Posterior cingulate gyrus (tissue), 11 donors: ENCODE measurements at regions not wholly inside any gene's neighbourhood (a gene's known extent, or its start where the extent isn't known, plus 50 kb on each side); places are given as distances from the start of the nearest gene placed in this dataset.

Source experiments
- DNase-seq, 10 donors: peaks; one replicate each; pipeline versions ENCODE4 v3.0.0 to v3.0.0-alpha.2; 2020 to 2021; ENCODE audit warnings: mixed read lengths in 3 of 10
- intact Hi-C: fragments of 100-400 bp; cut with DNase I; formaldehyde crosslinking; loops from one replicate; pipeline ENCODE4 v1.15.1; 2023

GRCh38 chr9:80375477-80375876, 803.7 kb downstream of the TLE4 start:
- DNase-seq, result no peak
- intact Hi-C loops, result no loop called here

DNA sequence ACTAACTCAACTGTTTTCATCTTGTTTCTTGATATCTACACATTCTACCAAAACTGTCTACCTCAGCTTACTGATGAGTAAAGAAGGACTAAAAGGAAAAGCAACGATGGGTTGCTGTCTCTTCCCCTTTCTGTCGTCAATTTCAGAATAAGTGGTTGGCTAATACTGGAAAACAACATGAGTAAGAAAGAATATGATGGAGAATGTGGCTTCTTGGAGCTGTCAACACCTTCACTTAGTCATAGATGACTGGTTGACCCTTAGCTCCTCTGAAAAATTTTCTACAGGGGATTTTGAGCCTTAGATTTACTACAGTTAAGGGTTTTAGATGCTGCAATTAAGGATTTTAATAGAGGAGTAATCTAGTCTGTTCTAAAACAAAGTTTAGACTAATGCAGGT, 797.9 kb downstream of the TLE4 start:
- no peak for DNase-seq
- intact Hi-C loops, result no loop called here

- no peak for DNase-seq
These were observed 794.9 kb downstream of the TLE4 start for GRCh38 chr9:80366626-80367025.

GRCh38 chr9:80359941-80360881, 788.4 kb downstream of the TLE4 start:
- DNase-seq, result peak in 2 of 10 donors; percentile 13 to 81

More at GRCh38 chr9:80366626-80367025, 794.9 kb downstream of the TLE4 start:
- intact Hi-C loops, result no loop called here

GRCh38 chr9:80359291-80359690, 787.5 kb downstream of the TLE4 start:
- intact Hi-C loops, result no loop called here

More at GRCh38 chr9:80359941-80360881, 788.4 kb downstream of the TLE4 start:
- intact Hi-C loops, result no loop called here

DNA sequence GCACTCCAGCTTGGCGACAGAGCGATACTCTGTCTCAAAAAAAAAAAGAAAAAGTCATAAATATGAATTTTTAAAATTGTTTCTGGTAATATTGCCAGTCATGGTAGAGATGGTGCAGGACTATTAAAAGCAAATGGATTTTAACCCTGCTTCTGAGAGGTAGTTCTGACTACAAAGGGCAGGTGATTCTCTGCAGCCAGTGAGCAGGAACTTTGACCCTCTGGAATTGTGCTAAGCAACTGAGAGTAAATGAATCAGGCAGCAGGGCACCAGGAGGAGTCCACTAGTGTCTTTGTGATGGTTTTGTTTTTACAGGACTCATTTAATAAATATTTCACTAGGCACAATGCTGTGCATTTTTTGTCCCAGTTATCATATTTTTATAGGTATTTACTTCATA, 781.2 kb downstream of the TLE4 start:
- intact Hi-C loops, result no loop called here

More at GRCh38 chr9:80359291-80359690, 787.5 kb downstream of the TLE4 start:
- DNase-seq, result peak in 1 of 10 donors; percentile 83

GRCh38 chr9:80351612-80352011, 779.8 kb downstream of the TLE4 start:
- DNase-seq, result no peak
- intact Hi-C loops, result no loop called here

More for the DNA sequence above, 781.2 kb downstream of the TLE4 start:
- no peak for DNase-seq

- intact Hi-C loops, result no loop called here
- DNase-seq, result no peak
These were observed 754.3 kb downstream of the TLE4 start for GRCh38 chr9:80326105-80326504.

- intact Hi-C loops, result no loop called here
- no peak for DNase-seq
These were observed 749.2 kb downstream of the TLE4 start for GRCh38 chr9:80320916-80321315.

GRCh38 chr9:80320480-80320879, 748.7 kb downstream of the TLE4 start:
- DNase-seq, result no peak
- intact Hi-C loops, result no loop called here

GRCh38 chr9:80305136-80305535, 733.4 kb downstream of the TLE4 start:
- intact Hi-C loops, result no loop called here
- no peak for DNase-seq

DNA sequence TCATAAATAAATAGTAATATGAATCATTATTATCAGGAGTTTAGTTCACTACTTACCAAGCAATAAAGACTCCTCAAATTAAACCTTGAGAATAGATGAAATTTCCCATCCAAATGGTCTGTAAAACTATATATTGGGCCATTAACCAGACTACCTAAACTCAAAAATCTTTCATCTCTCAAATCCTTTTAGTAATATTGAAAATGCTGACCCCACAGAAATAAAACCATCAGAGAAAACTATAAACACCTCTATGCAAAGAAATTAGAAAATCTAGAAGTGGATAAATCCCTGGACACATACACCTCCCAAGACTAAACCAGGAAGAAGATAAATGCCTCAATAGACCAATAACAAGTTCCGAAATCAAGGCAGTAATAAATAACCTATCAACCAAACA, 723.2 kb downstream of the TLE4 start:
- intact Hi-C loops, result no loop called here
- DNase-seq, result no peak

GRCh38 chr9:80294318-80294717, 722.6 kb downstream of the TLE4 start:
- intact Hi-C loops, result no loop called here

GRCh38 chr9:80292231-80292630, 720.5 kb downstream of the TLE4 start:
- no peak for DNase-seq
- intact Hi-C loops, result no loop called here

More at GRCh38 chr9:80294318-80294717, 722.6 kb downstream of the TLE4 start:
- DNase-seq, result no peak

- DNase-seq, result no peak
- intact Hi-C loops, result no loop called here
These were observed 713.6 kb downstream of the TLE4 start for GRCh38 chr9:80285326-80285725.

DNA sequence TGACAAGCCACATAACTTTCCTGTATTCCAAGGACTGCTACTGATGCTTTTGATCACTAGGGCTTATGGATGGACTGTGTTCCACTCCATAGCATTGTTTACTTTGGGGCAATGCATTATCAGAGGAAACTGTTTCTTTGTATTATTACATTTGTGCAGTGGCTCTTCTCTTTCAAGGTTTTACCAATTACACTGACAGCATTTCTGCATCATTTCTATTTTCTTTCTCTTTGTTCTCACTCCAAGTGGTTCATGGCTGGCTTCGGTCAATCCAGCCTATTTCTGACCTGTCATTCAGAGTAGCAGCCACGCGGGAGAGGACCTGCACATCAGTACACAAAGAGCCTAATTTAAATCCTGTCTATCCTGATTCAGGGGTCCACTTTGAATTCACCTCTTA, 711.0 kb downstream of the TLE4 start:
- intact Hi-C loops, result no loop called here
- DNase-seq, result no peak

DNA sequence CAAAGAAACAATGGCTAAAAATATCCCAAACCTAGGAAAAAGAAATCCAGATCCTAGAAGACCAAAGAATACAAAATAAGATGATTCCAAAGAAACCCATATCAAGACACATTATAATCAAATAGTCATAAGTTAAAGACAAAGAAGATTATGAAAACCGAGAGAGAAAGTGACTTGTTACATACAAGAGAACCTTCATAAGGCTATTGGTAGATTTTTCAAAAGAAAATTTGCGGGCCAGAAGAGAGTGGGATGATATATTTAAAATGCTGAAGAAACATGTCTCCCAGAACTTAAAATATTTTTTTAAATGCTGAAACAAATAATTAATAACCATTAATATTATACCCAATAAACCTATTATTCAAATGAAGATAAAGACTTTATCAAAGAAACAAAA, 687.3 kb downstream of the TLE4 start:
- DNase-seq, result no peak
- intact Hi-C loops, result no loop called here

GRCh38 chr9:80251778-80252177, 680.0 kb downstream of the TLE4 start:
- intact Hi-C loops, result no loop called here
- no peak for DNase-seq

- intact Hi-C loops, result no loop called here
- no peak for DNase-seq
These were observed 670.3 kb downstream of the TLE4 start for GRCh38 chr9:80242022-80242421.

DNA sequence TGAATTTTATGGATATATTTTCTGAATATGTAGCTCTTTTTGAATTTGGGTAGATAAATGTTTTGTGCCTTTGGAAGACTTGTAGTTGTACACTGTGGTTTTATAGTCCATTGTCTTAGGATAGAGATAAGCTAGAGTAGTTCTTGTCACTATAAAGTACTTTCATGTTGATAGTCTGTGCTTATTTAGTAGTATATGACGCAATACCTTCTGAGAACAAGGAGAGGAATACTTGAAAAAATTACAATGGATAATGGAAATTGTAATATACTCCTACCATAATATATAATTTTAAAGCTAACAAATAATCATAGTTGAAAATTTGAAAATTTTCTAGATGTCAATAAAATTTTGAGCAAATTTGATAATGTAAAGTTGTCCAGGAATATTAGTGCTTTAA, 664.0 kb downstream of the TLE4 start:
- intact Hi-C loops, result no loop called here
- DNase-seq, result no peak

DNA sequence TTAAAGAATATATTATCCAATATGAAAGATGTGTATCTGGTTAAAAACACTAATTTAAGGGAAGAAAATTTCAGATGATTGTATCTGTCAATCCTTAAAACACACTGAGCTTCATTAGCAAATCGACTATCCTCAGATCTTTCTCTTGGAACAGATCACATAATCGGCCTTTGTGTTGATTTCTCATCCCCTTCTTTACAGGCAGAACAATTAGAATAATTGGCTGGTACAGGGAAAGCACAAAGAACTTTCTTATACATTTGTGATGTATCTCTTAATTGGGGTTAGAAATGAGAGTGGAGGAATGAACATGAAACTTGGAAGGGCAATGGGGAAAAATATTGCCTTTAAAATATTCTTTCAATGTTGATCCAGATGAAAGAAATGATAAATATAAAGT, 662.1 kb downstream of the TLE4 start:
- no peak for DNase-seq
- intact Hi-C loops, result no loop called here
